Keratinocyte (primary cell): ENCODE measurements at regions not wholly inside any gene's neighbourhood (a gene's known extent, or its start where the extent isn't known, plus 50 kb on each side); places are given as distances from the start of the nearest gene placed in this dataset.

Experiments
- DNase-seq: peaks from one replicate; pipeline ENCODE4 v3.0.0-alpha.2; 2011; ENCODE audit warnings: low read depth, missing footprints, low spot score
- FAIRE-seq: peaks from 2 replicates; lab custom pipeline; 2011; peaks lifted over from hg19 to GRCh38; lab: Jason Lieb, UNC
- H2AFZ ChIP-seq: 2 replicates; pipeline ENCODE4 v1.6.0; 2012; ENCODE audit warnings: low read length, control low read depth, inconsistent platforms; ENCODE audit not compliant: control insufficient read depth
- H3K27ac ChIP-seq: 2 replicates; pipeline ENCODE4 v1.5.1; 2011; ENCODE audit warnings: low read length; ENCODE audit not compliant: control insufficient read depth, insufficient read depth
- H3K27me3 ChIP-seq: 3 replicates; pipeline ENCODE4 v1.6.0; 2011; ENCODE audit warnings: low read length; ENCODE audit not compliant: control insufficient read depth, insufficient read depth; ENCODE audit errors: extremely low read depth
- H3K36me3 ChIP-seq, 2 experiments: 2 replicates in 1 of 2; 3 replicates in 1 of 2; pipeline ENCODE4 v1.5.1; 2011; ENCODE audit warnings: low read length in 2 of 2, mild to moderate bottlenecking in 1 of 2; ENCODE audit not compliant: control insufficient read depth in 2 of 2, insufficient read depth in 2 of 2; ENCODE audit errors: extremely low read depth in 1 of 2
- H3K4me1 ChIP-seq: 3 replicates; pipeline ENCODE4 v1.5.1; 2011; ENCODE audit warnings: low read length; ENCODE audit not compliant: control insufficient read depth, insufficient read depth; ENCODE audit errors: extremely low read depth
- H3K4me2 ChIP-seq: 3 replicates; pipeline ENCODE4 v1.6.0; 2011; ENCODE audit warnings: low read depth, low read length; ENCODE audit not compliant: control insufficient read depth, insufficient read depth; ENCODE audit errors: extremely low read depth
- H3K4me3 ChIP-seq, 3 experiments: fragments of 200-600 bp in 1 of 3; sonication (generic) in 1 of 3; 2 replicates in 2 of 3; 3 replicates in 1 of 3; pipeline ENCODE4 v1.5.1; 2011 to 2016; ENCODE audit warnings: low read length in 3 of 3, mild to moderate bottlenecking in 3 of 3, control low read depth in 2 of 3, inconsistent platforms in 1 of 3, low read depth in 1 of 3, mixed read lengths in 1 of 3, mixed run types in 1 of 3, moderate library complexity in 1 of 3; ENCODE audit not compliant: control insufficient read depth in 2 of 3, insufficient read depth in 2 of 3; ENCODE audit errors: extremely low read depth in 1 of 3
- H3K79me2 ChIP-seq: 2 replicates; pipeline ENCODE4 v1.6.0; 2012; ENCODE audit warnings: low read length; ENCODE audit not compliant: control insufficient read depth, insufficient read depth
- H3K9ac ChIP-seq: 3 replicates; pipeline ENCODE4 v1.6.0; 2011; ENCODE audit warnings: low read length; ENCODE audit not compliant: control insufficient read depth, insufficient read depth; ENCODE audit errors: extremely low read depth
- H3K9me1 ChIP-seq: 3 replicates; pipeline ENCODE4 v1.6.0; 2011; ENCODE audit warnings: low read length; ENCODE audit not compliant: control insufficient read depth, insufficient read depth; ENCODE audit errors: extremely low read depth
- H3K9me3 ChIP-seq: 2 replicates; pipeline ENCODE4 v1.5.1; 2012; ENCODE audit warnings: low read depth, low read length; ENCODE audit not compliant: control insufficient read depth
- H4K20me1 ChIP-seq: 3 replicates; pipeline ENCODE4 v1.6.0; 2011; ENCODE audit warnings: low read length; ENCODE audit not compliant: control insufficient read depth, insufficient read depth; ENCODE audit errors: extremely low read depth
- CTCF ChIP-seq, 3 experiments: IDR thresholded peaks in 1 of 3; conservative IDR thresholded peaks in 1 of 3; optimal IDR thresholded peaks in 1 of 3; 2 replicates in 2 of 3; 3 replicates in 1 of 3; pipeline versions ENCODE3 to v1.5.1; 2011; ENCODE audit warnings: low read length in 3 of 3, mild to moderate bottlenecking in 3 of 3, moderate library complexity in 2 of 3, control low read depth in 1 of 3, inconsistent platforms in 1 of 3; ENCODE audit not compliant: insufficient read depth in 2 of 3; ENCODE audit errors: extremely low read depth in 1 of 3
- EZH2 ChIP-seq: IDR thresholded peaks from one replicate; pipeline ENCODE4 v1.6.1; 2012; ENCODE audit warnings: inconsistent platforms, mild to moderate bottlenecking, low read length, moderate library complexity
- dilution Hi-C: fragments of 300-500 bp; cut with MboI; formaldehyde crosslinking; loops from one replicate; pipeline ENCODE4 v1.7.0; 2020; ENCODE audit warnings: low sequenced_read_pairs; ENCODE audit not compliant: extremely low pct_ligation_motif_present

DNA sequence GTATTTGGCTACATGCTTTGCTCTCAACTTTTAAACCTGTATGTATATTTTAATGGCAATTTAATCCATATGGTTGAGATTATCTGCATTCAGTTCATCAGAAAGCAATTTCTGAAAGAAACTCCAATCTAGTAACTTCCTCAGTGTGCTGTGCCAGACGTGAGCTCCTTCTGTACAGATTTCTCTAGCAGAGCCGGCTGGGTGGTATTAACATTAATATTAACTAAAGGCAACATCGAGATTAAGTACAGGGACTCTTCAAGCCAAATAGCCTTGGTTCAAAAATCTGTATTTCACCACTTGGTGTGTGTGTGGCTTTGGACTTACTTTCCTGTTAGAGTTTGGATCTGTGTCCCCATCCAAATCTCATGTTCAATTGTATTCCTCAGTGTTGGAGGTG, 55.5 kb upstream of the NUDT7 start:
- H3K4me2 ChIP-seq = no peak overlapping the region
- H3K4me3 ChIP-seq = no peak overlapping the region
- no peak overlapping the region for H3K9ac ChIP-seq
- FAIRE-seq (no peak), DNase-seq (no peak)
- peaks cover 2% of the 10 kb centered on the region for H3K9me3 ChIP-seq
- H3K27me3 ChIP-seq = no peaks in the 10 kb centered on the region
- TF ChIP-seq EZH2 (no peak), CTCF (optimal IDR thresholded peaks at IDR 0.05 in 1 of 3, IDR thresholded peaks at IDR 0.05 in 1 of 3, conservative IDR thresholded peaks at IDR 0.05 in 1 of 3; ENCODE audit: extremely low read depth in 1 of 3, insufficient read depth in 2 of 3, low read length in 3 of 3) (no peak)
- no peaks in the 10 kb centered on the region for H3K4me1 ChIP-seq
- dilution Hi-C loops = no loop called here
- H3K27ac ChIP-seq = no peak overlapping the region
- H3K9me1 ChIP-seq = no peaks in the 10 kb centered on the region
- no peak overlapping the region for H2AFZ ChIP-seq
- no peaks in the 10 kb centered on the region for H4K20me1 ChIP-seq
- no peaks in the 10 kb centered on the region for H3K36me3 ChIP-seq
- no peaks in the 10 kb centered on the region for H3K79me2 ChIP-seq

DNA sequence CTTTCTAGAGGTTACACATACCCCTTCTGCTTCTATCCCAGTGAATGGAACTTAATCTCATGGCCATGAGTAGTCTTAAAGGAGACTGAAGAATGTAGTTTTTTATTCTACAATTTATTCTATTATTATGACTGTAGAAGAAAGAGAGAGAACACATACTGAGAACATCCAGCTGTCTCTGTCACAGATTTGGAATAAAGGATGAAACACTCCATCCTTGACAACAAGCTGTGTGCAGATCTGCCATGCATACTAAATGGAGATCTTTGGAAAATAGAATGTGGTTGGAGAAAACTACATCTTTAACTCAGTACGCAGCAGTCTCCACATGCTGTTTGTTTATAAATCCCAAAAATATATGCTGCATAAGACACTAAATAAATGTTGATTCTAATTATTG, 54.1 kb upstream of the NUDT7 start:
- Histone ChIP-seq H3K4me2 (no peak overlapping the region), H3K4me1 (no peaks in the 10 kb centered on the region), H3K9me3 (peaks cover 2% of the 10 kb centered on the region), H3K4me3 (no peak overlapping the region), H3K27ac (no peak overlapping the region), H4K20me1 (no peaks in the 10 kb centered on the region), H3K9ac (no peak overlapping the region), H3K9me1 (no peaks in the 10 kb centered on the region), H3K36me3 (no peaks in the 10 kb centered on the region), H3K79me2 (no peaks in the 10 kb centered on the region), H2AFZ (no peak overlapping the region), H3K27me3 (no peaks in the 10 kb centered on the region)
- DNase-seq (no peak), FAIRE-seq (no peak)
- TF ChIP-seq CTCF (optimal IDR thresholded peaks at IDR 0.05 in 1 of 3, IDR thresholded peaks at IDR 0.05 in 1 of 3, conservative IDR thresholded peaks at IDR 0.05 in 1 of 3; ENCODE audit: extremely low read depth in 1 of 3, insufficient read depth in 2 of 3, low read length in 3 of 3) = no peak
- no peak for TF ChIP-seq EZH2
- dilution Hi-C loops = no loop called here
